HEK293T (cell line): ENCODE measurements at regions not wholly inside any gene's neighbourhood (a gene's known extent, or its start where the extent isn't known, plus 50 kb on each side); places are given as distances from the start of the nearest gene placed in this dataset.
"Not testable (repeated sequence)": the region's sequence is repeated elsewhere in the genome, so short reads cannot be mapped to it uniquely, and the experiment has no call there.

Experiments used
- CTCF ChIA-PET: fragments of 350-600 bp; formaldehyde crosslinking; extraction: SDS; loops from one replicate; lab custom pipeline; 2021; ENCODE audit warnings: antibody characterized with exemption, inconsistent platforms; lab: Yijun Ruan, JAX
- POLR2A ChIA-PET: fragments of 350-600 bp; formaldehyde crosslinking; extraction: SDS; loops from one replicate; lab custom pipeline; 2020; ENCODE audit warnings: antibody characterized with exemption, inconsistent platforms; lab: Yijun Ruan, JAX
- DNase-seq: peaks from one replicate; pipeline ENCODE4 v3.0.0; 2012; ENCODE audit warnings: mixed read lengths; ENCODE audit errors: extremely low spot score
- ARNT ChIP-seq: fragments of 450-650 bp; IDR thresholded peaks from 2 replicates; pipeline ENCODE4 v1.6.1; 2017; ENCODE audit warnings: mild to moderate bottlenecking
- BHLHE40 ChIP-seq: fragments of 450-650 bp; IDR thresholded peaks from 2 replicates; pipeline ENCODE4 v1.6.1; 2016; ENCODE audit warnings: mild to moderate bottlenecking, moderate library complexity, borderline replicate concordance
- CTBP1 ChIP-seq: fragments of 450-650 bp; IDR thresholded peaks from 2 replicates; pipeline ENCODE4 v1.6.1; 2016; ENCODE audit warnings: borderline replicate concordance
- ELF4 ChIP-seq: fragments of 450-650 bp; IDR thresholded peaks from 2 replicates; pipeline ENCODE4 v1.6.1; 2017; ENCODE audit warnings: antibody characterized with exemption
- FOXA1 ChIP-seq: fragments of 450-650 bp; IDR thresholded peaks from 2 replicates; pipeline ENCODE4 v1.6.1; 2016; ENCODE audit warnings: mild to moderate bottlenecking
- FOXK2 ChIP-seq: fragments of 450-650 bp; IDR thresholded peaks from 2 replicates; pipeline ENCODE4 v1.6.1; 2016; ENCODE audit warnings: mild to moderate bottlenecking
- FOXM1 ChIP-seq: fragments of 450-650 bp; IDR thresholded peaks from 2 replicates; pipeline ENCODE4 v1.6.1; 2017; ENCODE audit warnings: mild to moderate bottlenecking, borderline replicate concordance
- HDGF ChIP-seq: fragments of 450-650 bp; IDR thresholded peaks from 2 replicates; pipeline ENCODE4 v1.6.1; 2017; ENCODE audit warnings: antibody characterized with exemption, borderline replicate concordance
- L3MBTL2 ChIP-seq: fragments of 450-650 bp; conservative IDR thresholded peaks from 2 replicates; pipeline ENCODE4 v1.6.1; 2016; ENCODE audit warnings: mild to moderate bottlenecking
- LEF1 ChIP-seq: fragments of 450-650 bp; IDR thresholded peaks from 2 replicates; pipeline ENCODE4 v1.6.1; 2017; ENCODE audit warnings: mild to moderate bottlenecking, borderline replicate concordance
- NFRKB ChIP-seq: fragments of 450-650 bp; IDR thresholded peaks from 2 replicates; pipeline ENCODE4 v1.6.1; 2016; ENCODE audit warnings: mild to moderate bottlenecking, moderate library complexity
- SP1 ChIP-seq: fragments of 450-650 bp; IDR thresholded peaks from 2 replicates; pipeline ENCODE4 v1.6.1; 2017
- SUZ12 ChIP-seq: fragments of 450-650 bp; IDR thresholded peaks from 2 replicates; pipeline ENCODE4 v1.6.1; 2016; ENCODE audit warnings: mild to moderate bottlenecking
- TARDBP ChIP-seq: fragments of 450-650 bp; IDR thresholded peaks from 2 replicates; pipeline ENCODE4 v1.6.1; 2016
- ZNF384 ChIP-seq: fragments of 450-650 bp; IDR thresholded peaks from 2 replicates; pipeline ENCODE4 v1.6.1; 2016
- TF ChIP-seq, protein P1 (sequence below): fragments of 450-650 bp; IDR thresholded peaks from 2 replicates; pipeline ENCODE4 v1.6.1; 2016

GRCh38 chr3:173289072-173289471, 108.5 kb upstream of the NLGN1 start:
- no peak for DNase-seq
- POLR2A ChIA-PET: no interaction called here
- CTCF ChIA-PET: no interaction called here
- TF ChIP-seq HDGF (no peak), SUZ12 (no peak), FOXM1 (no peak), BHLHE40 (no peak), TARDBP (no peak), L3MBTL2 (no peak), ZNF384 (no peak), LEF1 (no peak), ARNT (no peak), FOXA1 (no peak), NFRKB (no peak)

- ChIA-PET CTCF (no interaction called here), POLR2A (no interaction called here)
- TF ChIP-seq SP1 (no peak), ZNF384 (no peak), LEF1 (no peak), SUZ12 (no peak)
- DNase-seq: no peak
These were observed 110.2 kb upstream of the NLGN1 start for GRCh38 chr3:173287361-173287760.

DNA sequence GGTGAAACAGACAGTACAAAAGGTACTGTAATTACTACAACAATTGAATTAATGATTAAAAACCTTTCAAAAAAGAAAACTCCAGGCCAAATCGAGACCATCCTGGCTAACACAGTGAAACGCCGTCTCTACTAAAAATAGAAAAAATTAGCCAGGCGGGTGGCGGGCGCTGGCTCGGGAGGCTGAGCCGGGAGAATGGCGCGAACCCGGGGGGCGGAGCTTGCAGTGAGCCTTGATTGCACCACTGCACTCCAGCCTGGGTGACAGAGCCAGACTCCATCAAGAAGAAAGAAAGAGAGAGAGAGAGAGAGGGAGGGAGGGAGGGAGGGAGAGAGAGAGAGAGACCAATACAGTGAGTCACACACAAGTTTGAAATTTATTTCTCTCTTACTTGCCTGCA, 111.0 kb upstream of the NLGN1 start:
- CTCF ChIA-PET: interaction anchor here (0.6 kb wide), 1 partner anchor 8 kb away, joined by 3 read pairs; no protein-coding TSS in a partner anchor
- DNase-seq, POLR2A ChIA-PET: not testable (repeated sequence)

- ChIA-PET CTCF (no interaction called here), POLR2A (no interaction called here)
- DNase-seq: no peak
- TF ChIP-seq, protein P1, sequence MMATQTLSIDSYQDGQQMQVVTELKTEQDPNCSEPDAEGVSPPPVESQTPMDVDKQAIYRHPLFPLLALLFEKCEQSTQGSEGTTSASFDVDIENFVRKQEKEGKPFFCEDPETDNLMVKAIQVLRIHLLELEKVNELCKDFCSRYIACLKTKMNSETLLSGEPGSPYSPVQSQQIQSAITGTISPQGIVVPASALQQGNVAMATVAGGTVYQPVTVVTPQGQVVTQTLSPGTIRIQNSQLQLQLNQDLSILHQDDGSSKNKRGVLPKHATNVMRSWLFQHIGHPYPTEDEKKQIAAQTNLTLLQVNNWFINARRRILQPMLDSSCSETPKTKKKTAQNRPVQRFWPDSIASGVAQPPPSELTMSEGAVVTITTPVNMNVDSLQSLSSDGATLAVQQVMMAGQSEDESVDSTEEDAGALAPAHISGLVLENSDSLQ: no peak
- TF ChIP-seq CTBP1 (no peak), ARNT (no peak), HDGF (no peak), LEF1 (no peak), TARDBP (no peak), FOXA1 (no peak), SUZ12 (no peak), FOXK2 (no peak), ZNF384 (no peak), L3MBTL2 (no peak), BHLHE40 (no peak), ELF4 (no peak), NFRKB (no peak), SP1 (no peak), FOXM1 (no peak)
These were observed 113.2 kb upstream of the NLGN1 start for GRCh38 chr3:173284301-173284700.

GRCh38 chr3:173275740-173276139, 121.8 kb upstream of the NLGN1 start:
- DNase-seq: peak; percentile 11
- POLR2A ChIA-PET: no interaction called here
- CTCF ChIA-PET: no interaction called here
- TF ChIP-seq BHLHE40: no peak

- POLR2A ChIA-PET: no interaction called here
- TF ChIP-seq FOXM1 (no peak), TARDBP (no peak), SUZ12 (no peak), CTBP1 (no peak), NFRKB (no peak), ELF4 (no peak)
- DNase-seq: no peak
- CTCF ChIA-PET: no interaction called here
These were observed 123.7 kb upstream of the NLGN1 start for GRCh38 chr3:173273838-173274237.

DNA sequence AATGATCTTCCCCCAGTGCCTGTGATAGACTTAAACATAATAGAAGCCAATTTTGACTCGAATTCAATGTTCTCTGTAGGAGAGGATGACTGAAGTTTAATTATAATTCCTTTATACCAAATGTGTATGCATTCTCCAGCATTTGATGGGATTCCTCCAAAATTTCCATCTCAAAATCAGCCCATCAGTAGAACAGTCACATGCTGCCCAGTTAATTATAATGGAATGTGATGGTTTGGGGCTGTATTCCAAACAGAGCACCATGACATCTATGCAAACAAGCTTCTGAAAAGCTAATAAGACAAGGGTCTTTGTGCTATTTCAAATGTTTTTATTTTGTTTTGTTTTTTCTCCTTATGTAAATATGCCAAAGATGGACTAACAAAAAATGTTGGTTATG, 127.7 kb upstream of the SPATA16 start:
- ChIA-PET CTCF (no interaction called here), POLR2A (no interaction called here)
- TF ChIP-seq, protein P1: no peak
- TF ChIP-seq TARDBP (no peak), BHLHE40 (no peak), FOXA1 (no peak), FOXM1 (no peak), ELF4 (no peak), CTBP1 (no peak), SP1 (no peak), LEF1 (no peak)
- no peak for DNase-seq

- POLR2A ChIA-PET: no interaction called here
- TF ChIP-seq ZNF384: no peak
- TF ChIP-seq CTBP1: no peak
- no peak for TF ChIP-seq ARNT
- no peak for TF ChIP-seq SP1
- no peak for TF ChIP-seq L3MBTL2
- no peak for TF ChIP-seq FOXA1
- TF ChIP-seq NFRKB: no peak
- TF ChIP-seq FOXK2: no peak
- CTCF ChIA-PET: no interaction called here
- no peak for DNase-seq
These were observed 126.7 kb upstream of the SPATA16 start for GRCh38 chr3:173267716-173268115.
